H1 (cell line): ENCODE measurements at regions not wholly inside any gene's neighbourhood (a gene's known extent, or its start where the extent isn't known, plus 50 kb on each side); places are given as distances from the start of the nearest gene placed in this dataset.

Source experiments
- CTCF ChIA-PET: fragments of 300-600 bp; sonication (Branson Sonifier 250); formaldehyde crosslinking; loops from one replicate; lab custom pipeline; 2021; ENCODE audit not compliant: partially characterized antibody; lab: Charles Lee
- POLR2A ChIA-PET: fragments of 300-600 bp; sonication (Branson Sonifier 250); formaldehyde crosslinking; loops from one replicate; lab custom pipeline; 2021; ENCODE audit warnings: inconsistent platforms; ENCODE audit not compliant: partially characterized antibody; lab: Charles Lee
- DNase-seq, 2 experiments: peaks; one replicate each; pipeline versions ENCODE4 v3.0.0 to v3.0.0-alpha.2; 2010 to 2022; ENCODE audit warnings: low spot score in 2 of 2, low read depth in 1 of 2, mixed read lengths in 1 of 2
- FAIRE-seq: peaks from 2 replicates; lab custom pipeline; 2011; peaks lifted over from hg19 to GRCh38; lab: Jason Lieb, UNC
- H2AFZ ChIP-seq: 2 replicates; pipeline ENCODE4 v1.8.1; 2012; ENCODE audit warnings: low read length, inconsistent platforms
- H2AK5ac ChIP-seq: 2 replicates; pipeline ENCODE4 v1.6.1; 2013; ENCODE audit warnings: low read depth, low read length
- H2BK120ac ChIP-seq: replicated peaks from 2 replicates; pipeline ENCODE3; 2013; ENCODE audit warnings: low read depth, low read length, inconsistent platforms
- H2BK12ac ChIP-seq: 2 replicates; pipeline ENCODE4 v1.6.1; 2013; ENCODE audit warnings: low read depth, low read length
- H2BK15ac ChIP-seq: 2 replicates; pipeline ENCODE4 v1.6.1; 2013; ENCODE audit warnings: low read length
- H2BK20ac ChIP-seq: 2 replicates; pipeline ENCODE4 v1.6.1; 2013; ENCODE audit warnings: low read length
- H2BK5ac ChIP-seq: 2 replicates; pipeline ENCODE4 v1.6.1; 2013; ENCODE audit warnings: low read depth, low read length
- H3K14ac ChIP-seq: 2 replicates; pipeline ENCODE4 v1.6.1; 2013; ENCODE audit warnings: inconsistent platforms; ENCODE audit not compliant: insufficient read length
- H3K18ac ChIP-seq: 2 replicates; pipeline ENCODE4 v1.6.1; 2013; ENCODE audit warnings: low read length; ENCODE audit errors: extremely low read depth
- H3K23ac ChIP-seq: 2 replicates; pipeline ENCODE4 v1.6.1; 2013; ENCODE audit warnings: inconsistent platforms; ENCODE audit not compliant: insufficient read length
- H3K23me2 ChIP-seq: 2 replicates; pipeline ENCODE4 v1.6.1; 2013; ENCODE audit warnings: low read depth, low read length
- H3K27ac ChIP-seq: 2 replicates; pipeline ENCODE4 v1.6.1; 2011; ENCODE audit warnings: low read depth, low read length, inconsistent platforms
- H3K27me3 ChIP-seq, 4 experiments: replicated peaks in 1 of 4; 1 replicate in 1 of 4; 2 replicates in 3 of 4; pipeline versions ENCODE4 v1.6.1 to v1.8.1; 2011 to 2013; ENCODE audit warnings: low read length in 3 of 4, mild to moderate bottlenecking in 3 of 4, inconsistent platforms in 2 of 4, mixed read lengths in 2 of 4, moderate library complexity in 1 of 4; ENCODE audit not compliant: control insufficient read depth in 3 of 4, insufficient read depth in 3 of 4; ENCODE audit errors: extremely low read depth in 1 of 4
- H3K36me3 ChIP-seq, 4 experiments: 2 replicates each; pipeline versions ENCODE4 v1.6.1 to v1.8.1; 2011 to 2013; ENCODE audit warnings: mild to moderate bottlenecking in 4 of 4, low read length in 3 of 4, moderate library complexity in 2 of 4, control low read depth in 1 of 4, inconsistent platforms in 1 of 4; ENCODE audit not compliant: insufficient read depth in 4 of 4, control insufficient read depth in 2 of 4
- H3K4ac ChIP-seq: replicated peaks from 2 replicates; pipeline ENCODE3; 2013; ENCODE audit warnings: low read length, low read depth, mixed read lengths, inconsistent platforms; ENCODE audit not compliant: insufficient read length
- H3K4me1 ChIP-seq, 4 experiments: replicated peaks in 1 of 4; 1 replicate in 1 of 4; 2 replicates in 3 of 4; pipeline versions ENCODE4 v1.6.1 to v1.8.1; 2011 to 2013; ENCODE audit warnings: low read length in 3 of 4, inconsistent platforms in 2 of 4, mixed read lengths in 1 of 4; ENCODE audit not compliant: insufficient read depth in 4 of 4, control insufficient read depth in 3 of 4
- H3K4me2 ChIP-seq, 2 experiments: 2 replicates each; pipeline versions ENCODE4 v1.6.1 to v1.8.1; 2011 to 2013; ENCODE audit warnings: low read depth in 2 of 2, low read length in 2 of 2, control low read depth in 1 of 2, inconsistent platforms in 1 of 2, mild to moderate bottlenecking in 1 of 2; ENCODE audit not compliant: insufficient read depth in 1 of 2
- H3K4me3 ChIP-seq, 4 experiments: fragments of 200-600, 300-600 bp in 1 of 4; sonication (generic), shearing (Covaris generic), sonication (Bioruptor Twin) in 1 of 4; 2 replicates each; pipeline versions ENCODE4 v1.5.1 to v1.8.1; 2011 to 2016; ENCODE audit warnings: low read length in 4 of 4, low read depth in 3 of 4, control low read depth in 2 of 4, inconsistent platforms in 2 of 4, mild to moderate bottlenecking in 2 of 4, mixed read lengths in 1 of 4, moderate library complexity in 1 of 4; ENCODE audit not compliant: insufficient read depth in 2 of 4; ENCODE audit errors: extremely low read depth in 1 of 4
- H3K56ac ChIP-seq: replicated peaks from 2 replicates; pipeline ENCODE3; 2013; ENCODE audit warnings: low read depth, mild to moderate bottlenecking, mixed read lengths, low read length, inconsistent platforms; ENCODE audit not compliant: insufficient read length
- H3K79me1 ChIP-seq: 2 replicates; pipeline ENCODE4 v1.6.1; 2013; ENCODE audit warnings: low read depth, low read length, control low read depth
- H3K79me2 ChIP-seq, 2 experiments: 2 replicates each; pipeline versions ENCODE4 v1.6.1 to v1.8.1; 2012 to 2013; ENCODE audit warnings: low read length in 2 of 2, mild to moderate bottlenecking in 2 of 2, inconsistent platforms in 1 of 2; ENCODE audit not compliant: insufficient read depth in 2 of 2, control insufficient read depth in 1 of 2
- H3K9ac ChIP-seq, 4 experiments: replicated peaks in 1 of 4; 1 replicate in 1 of 4; 2 replicates in 3 of 4; pipeline versions ENCODE4 v1.6.1 to v1.8.1; 2011 to 2013; ENCODE audit warnings: low read depth in 3 of 4, low read length in 3 of 4, control low read depth in 2 of 4, mild to moderate bottlenecking in 2 of 4, moderate library complexity in 2 of 4, inconsistent platforms in 1 of 4; ENCODE audit errors: extremely low read depth in 1 of 4
- H3K9me3 ChIP-seq, 2 experiments: 2 replicates each; pipeline versions ENCODE4 v1.6.1 to v1.8.1; 2012 to 2013; ENCODE audit warnings: mild to moderate bottlenecking in 2 of 2, moderate library complexity in 2 of 2, control low read depth in 1 of 2, inconsistent platforms in 1 of 2, low read depth in 1 of 2, low read length in 1 of 2, mixed read lengths in 1 of 2; ENCODE audit not compliant: insufficient read depth in 2 of 2
- H4K20me1 ChIP-seq, 2 experiments: replicated peaks in 1 of 2; 2 replicates each; pipeline versions ENCODE3 to v1.8.1; 2011 to 2013; ENCODE audit warnings: inconsistent platforms in 2 of 2, low read length in 2 of 2, mild to moderate bottlenecking in 1 of 2; ENCODE audit not compliant: insufficient read depth in 2 of 2, control insufficient read depth in 1 of 2
- H4K5ac ChIP-seq: 2 replicates; pipeline ENCODE4 v1.6.1; 2013; ENCODE audit warnings: low read length, low read depth, mixed read lengths, inconsistent platforms; ENCODE audit not compliant: insufficient read length
- H4K8ac ChIP-seq: 2 replicates; pipeline ENCODE4 v1.8.0; 2013; ENCODE audit warnings: mild to moderate bottlenecking, moderate library complexity, low read length, inconsistent platforms; ENCODE audit not compliant: insufficient read depth; ENCODE audit errors: extremely low read depth
- H4K91ac ChIP-seq: replicated peaks from 2 replicates; pipeline ENCODE3; 2013; ENCODE audit warnings: low read length, mixed read lengths, inconsistent platforms; ENCODE audit not compliant: insufficient read length
- CTCF ChIP-seq, 3 experiments: IDR thresholded peaks; 1 replicate in 2 of 3; 2 replicates in 1 of 3; pipeline versions ENCODE4 v1.5.1 to v1.6.1; 2011; ENCODE audit warnings: low read length in 3 of 3, mild to moderate bottlenecking in 3 of 3, inconsistent platforms in 2 of 3, low read depth in 1 of 3, moderate library complexity in 1 of 3; ENCODE audit not compliant: insufficient read depth in 1 of 3; ENCODE audit errors: control extremely low read depth in 1 of 3
- GABPA ChIP-seq: IDR thresholded peaks from 2 replicates; pipeline ENCODE4 v1.6.1; 2011; ENCODE audit warnings: mild to moderate bottlenecking, low read length, moderate library complexity, borderline replicate concordance; ENCODE audit not compliant: insufficient read depth
- PHF8 ChIP-seq: fragments of 200-600 bp; sonication (generic); conservative IDR thresholded peaks from 2 replicates; pipeline ENCODE4 v1.7.1; 2012; ENCODE audit warnings: low read depth, mild to moderate bottlenecking, inconsistent platforms, low read length, moderate library complexity
- POLR2A ChIP-seq, 2 experiments: IDR thresholded peaks; 1 replicate in 1 of 2; 2 replicates in 1 of 2; pipeline ENCODE4 v1.6.1; 2011; ENCODE audit warnings: low read depth in 2 of 2, low read length in 2 of 2, mild to moderate bottlenecking in 2 of 2; ENCODE audit errors: control extremely low read depth in 1 of 2
- POLR2AphosphoS5 ChIP-seq: IDR thresholded peaks from 2 replicates; pipeline ENCODE4 v1.6.1; 2011; ENCODE audit warnings: low read depth, low read length
- RNF2 ChIP-seq: fragments of 200-900, 300-1000 bp; sonication (generic); IDR thresholded peaks from 2 replicates; pipeline ENCODE4 v1.7.1; 2016; ENCODE audit warnings: borderline replicate concordance, low read depth, mild to moderate bottlenecking, antibody characterized with exemption, low read length; ENCODE audit not compliant: poor library complexity, severe bottlenecking; ENCODE audit errors: missing control alignments
- RXRA ChIP-seq: IDR thresholded peaks from 2 replicates; pipeline ENCODE4 v1.6.1; 2011; ENCODE audit warnings: low read depth, mild to moderate bottlenecking, low read length, moderate library complexity; ENCODE audit not compliant: insufficient read depth
- SAP30 ChIP-seq: fragments of 300-600 bp; sonication (generic); IDR thresholded peaks from 2 replicates; pipeline ENCODE4 v1.7.1; 2012; ENCODE audit warnings: low read length, moderate library complexity, mild to moderate bottlenecking, inconsistent platforms; ENCODE audit not compliant: insufficient read depth, insufficient replicate concordance
- SUZ12 ChIP-seq: fragments of 200-600 bp; sonication (generic); IDR thresholded peaks from 2 replicates; pipeline ENCODE4 v1.6.1; 2012; ENCODE audit warnings: mild to moderate bottlenecking, inconsistent platforms, low read length, moderate library complexity, mixed read lengths
- TEAD4 ChIP-seq: IDR thresholded peaks from 2 replicates; pipeline ENCODE4 v1.6.1; 2012; ENCODE audit warnings: low read depth, low read length, inconsistent platforms, mixed read lengths
- USF2 ChIP-seq: IDR thresholded peaks from 2 replicates; pipeline ENCODE4 v1.6.1; 2011; ENCODE audit warnings: low read length, improper control_type of control experiment
- WGBS, 2 experiments: shearing (Covaris generic) in 1 of 2; methylation state at CpG; one replicate each; pipeline versions ENCODE4 v1.1.6 to v1.1.7; 2013 to 2015; ENCODE audit warnings: low lambda C conversion rate in 2 of 2, mixed read lengths in 2 of 2, inconsistent platforms in 1 of 2, low coverage in 1 of 2, missing lambda C conversion rate in 1 of 2; ENCODE audit not compliant: insufficient replicate concordance in 2 of 2, insufficient coverage in 1 of 2, insufficient read length in 1 of 2; ENCODE audit errors: extremely low coverage in 1 of 2, missing lambda C conversion rate in 1 of 2; 5-methylcytosine and 5-hydroxymethylcytosine counted together

GRCh38 chr2:123493687-123494086 lies 531.4 kb upstream of the CNTNAP5 start:
- FAIRE-seq (no peak), DNase-seq (no peak)
- Histone ChIP-seq H4K8ac (no peak overlapping the region), H2AFZ (no peak overlapping the region; the same call in 1 of the 2 replicates), H2BK120ac (no peak overlapping the region), H2BK20ac (no peak overlapping the region), H3K56ac (no peak overlapping the region), H3K79me1 (no peaks in the 10 kb centered on the region), H3K9me3 (no peaks in the 10 kb centered on the region; a peak in 1 of 4 replicates), H2BK15ac (no peak overlapping the region), H3K4ac (no peak overlapping the region), H3K23me2 (no peaks in the 10 kb centered on the region; the same call in 1 of the 2 replicates), H3K4me1 (no peaks in the 10 kb centered on the region), H3K4me3 (no peak overlapping the region), H3K23ac (no peak overlapping the region), H3K27me3 (no peaks in the 10 kb centered on the region), H3K27ac (no peak overlapping the region), H2BK5ac (no peak overlapping the region), H3K9ac (no peak overlapping the region), H3K36me3 (no peaks in the 10 kb centered on the region), H2BK12ac (no peak overlapping the region), H2AK5ac (no peak overlapping the region), H4K20me1 (no peaks in the 10 kb centered on the region), H3K79me2 (no peaks in the 10 kb centered on the region), H4K5ac (no peak overlapping the region), H3K14ac (no peak overlapping the region), H3K18ac (no peak overlapping the region), H4K91ac (no peak overlapping the region), H3K4me2 (no peak overlapping the region)
- ChIA-PET POLR2A (no interaction called here), CTCF (no interaction called here)
- WGBS, 2 experiments, result 88% methylated on average over 1 of the region's 1 CpG; no CpG with 5 or more reads in 1 of the 2 experiments
- TF ChIP-seq SUZ12 (no peak), GABPA (no peak), SAP30 (no peak), RNF2 (no peak), TEAD4 (no peak), CTCF (IDR thresholded peaks at IDR 0.05; ENCODE audit: control extremely low read depth in 1 of 3, insufficient read depth in 1 of 3, low read depth in 1 of 3, low read length in 3 of 3) (no peak), POLR2A (IDR thresholded peaks at IDR 0.05; ENCODE audit: control extremely low read depth in 1 of 2, low read depth in 2 of 2, low read length in 2 of 2) (no peak), POLR2AphosphoS5 (no peak), USF2 (no peak), RXRA (no peak), PHF8 (no peak)
